ENCODE measurements at regions not wholly inside any gene's neighbourhood (a gene's known extent, or its start where the extent isn't known, plus 50 kb on each side); places are given as distances from the start of the nearest gene placed in this dataset.

DNA sequence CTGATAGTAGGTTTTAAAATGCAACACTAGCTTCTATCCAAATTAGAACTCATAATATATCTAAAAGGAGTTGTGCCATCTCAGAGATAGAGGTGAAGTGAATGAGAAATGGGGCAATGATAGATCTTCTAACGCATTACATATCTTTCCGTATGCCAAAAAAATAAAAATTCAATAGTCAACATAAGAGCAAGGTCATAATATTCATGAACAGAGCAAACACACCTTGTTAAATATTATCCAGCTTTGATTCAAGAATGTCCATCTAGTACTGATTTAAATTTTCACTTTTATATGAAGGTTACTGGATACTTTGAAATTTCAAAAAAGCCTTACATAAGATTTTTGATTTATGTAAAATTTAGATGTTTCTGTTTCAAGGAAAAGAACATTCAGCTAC is 554.5 kb downstream of the NSUN3 start:
- H3K79me2 ChIP-seq (replicated peaks; ENCODE audit: insufficient read depth): no peaks in the 10 kb centered on the region
- Mint-ChIP-seq H3K36me3 (ENCODE audit: low read depth) (no peaks in the 10 kb centered on the region), H3K4me3 (no peak overlapping the region), H3K27me3 (ENCODE audit: insufficient read depth, low read depth, poor library complexity) (no peaks in the 10 kb centered on the region), H3K9me3 (no peaks in the 10 kb centered on the region), H3K27ac (no peak overlapping the region), H3K4me1 (peaks cover 7% of the 10 kb centered on the region)
- no peak for ATAC-seq
- TF ChIP-seq ZNF331 (CRISPR knock-in tag; IDR thresholded peaks at IDR 0.05; ENCODE audit: low read depth) (no peak), STAT1 (IDR thresholded peaks at IDR 0.05; ENCODE audit: unreplicated experiment) (no peak), NANOG (IDR thresholded peaks at IDR 0.05; ENCODE audit: borderline replicate concordance) (no peak), POLR2AphosphoS5 (IDR thresholded peaks at IDR 0.05; ENCODE audit: low read depth) (no peak), ZNF462 (CRISPR knock-in tag; IDR thresholded peaks at IDR 0.05) (no peak), CREB1 (CRISPR knock-in tag; IDR thresholded peaks at IDR 0.05; ENCODE audit: low read depth) (no peak), REST (IDR thresholded peaks at IDR 0.05; ENCODE audit: unreplicated experiment) (no peak), EZH2 (IDR thresholded peaks at IDR 0.05; ENCODE audit: low read depth, unreplicated experiment) (no peak), ETS1 (IDR thresholded peaks at IDR 0.05) (no peak), ZNF114 (CRISPR knock-in tag; IDR thresholded peaks at IDR 0.05) (no peak), JUNB (IDR thresholded peaks at IDR 0.05; ENCODE audit: unreplicated experiment) (no peak), EZH2phosphoT487 (IDR thresholded peaks at IDR 0.05; ENCODE audit: unreplicated experiment) (no peak)
- TF ChIP-seq, protein P1, sequence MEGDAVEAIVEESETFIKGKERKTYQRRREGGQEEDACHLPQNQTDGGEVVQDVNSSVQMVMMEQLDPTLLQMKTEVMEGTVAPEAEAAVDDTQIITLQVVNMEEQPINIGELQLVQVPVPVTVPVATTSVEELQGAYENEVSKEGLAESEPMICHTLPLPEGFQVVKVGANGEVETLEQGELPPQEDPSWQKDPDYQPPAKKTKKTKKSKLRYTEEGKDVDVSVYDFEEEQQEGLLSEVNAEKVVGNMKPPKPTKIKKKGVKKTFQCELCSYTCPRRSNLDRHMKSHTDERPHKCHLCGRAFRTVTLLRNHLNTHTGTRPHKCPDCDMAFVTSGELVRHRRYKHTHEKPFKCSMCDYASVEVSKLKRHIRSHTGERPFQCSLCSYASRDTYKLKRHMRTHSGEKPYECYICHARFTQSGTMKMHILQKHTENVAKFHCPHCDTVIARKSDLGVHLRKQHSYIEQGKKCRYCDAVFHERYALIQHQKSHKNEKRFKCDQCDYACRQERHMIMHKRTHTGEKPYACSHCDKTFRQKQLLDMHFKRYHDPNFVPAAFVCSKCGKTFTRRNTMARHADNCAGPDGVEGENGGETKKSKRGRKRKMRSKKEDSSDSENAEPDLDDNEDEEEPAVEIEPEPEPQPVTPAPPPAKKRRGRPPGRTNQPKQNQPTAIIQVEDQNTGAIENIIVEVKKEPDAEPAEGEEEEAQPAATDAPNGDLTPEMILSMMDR (conservative IDR thresholded peaks at IDR 0.05; ENCODE audit: low read depth in 2 of 2): no peak
- peaks cover 7% of the 10 kb centered on the region; the same call in 1 of the 2 replicates for H3K4me1 ChIP-seq (ENCODE audit: insufficient read depth)
- no peak overlapping the region for H3K4me2 ChIP-seq
- H2AFZ ChIP-seq: no peak overlapping the region
- H4K20me1 ChIP-seq (replicated peaks; ENCODE audit: insufficient read depth): no peaks in the 10 kb centered on the region
- no peak overlapping the region for H3K4me3 ChIP-seq
- H3K36me3 ChIP-seq (ENCODE audit: insufficient read depth): no peaks in the 10 kb centered on the region
- no peak overlapping the region for H3K27ac ChIP-seq (ENCODE audit: low read depth)
- H3F3A ChIP-seq (replicated peaks; ENCODE audit: low read depth): no peaks in the 10 kb centered on the region
- no peaks in the 10 kb centered on the region for H3K9me2 ChIP-seq (ENCODE audit: insufficient read depth)
- DNase-seq (ENCODE audit: low spot score): no peak
- H3K27me3 ChIP-seq (ENCODE audit: insufficient read depth): no peaks in the 10 kb centered on the region

Data from GM23338 (cell line).